ENCODE measurements at regions not wholly inside any gene's neighbourhood (a gene's known extent, or its start where the extent isn't known, plus 50 kb on each side); places are given as distances from the start of the nearest gene placed in this dataset.

DNA sequence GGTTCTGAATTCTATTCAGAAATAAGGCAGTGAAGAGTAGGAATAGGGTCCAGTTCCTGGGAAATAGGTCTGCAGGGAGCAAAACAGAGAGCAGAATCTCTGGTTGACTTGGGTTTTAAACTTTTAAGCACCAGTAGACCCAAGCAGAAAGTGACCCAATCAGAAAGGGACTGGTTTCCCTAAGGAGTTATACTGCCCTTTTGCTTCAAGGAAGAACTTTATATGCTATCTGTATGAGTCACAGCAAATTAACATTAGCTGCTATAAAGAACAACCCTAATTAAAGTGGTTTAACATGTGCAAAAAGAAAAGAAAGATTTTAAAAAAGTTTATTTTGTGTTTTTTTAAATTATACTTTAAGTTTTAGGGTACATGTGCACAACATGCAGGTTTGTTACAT is 263.6 kb upstream of the EMCN start:
- no peaks in the 10 kb centered on the region for H3K9me3 ChIP-seq
- H3K79me2 ChIP-seq (ENCODE audit: insufficient read depth), result no peaks in the 10 kb centered on the region
- ChIA-PET CTCF (no interaction called here), POLR2A (no interaction called here)
- H3K4me3 ChIP-seq (ENCODE audit: low read depth in 2 of 2, low read length in 1 of 2), result no peak overlapping the region
- no peaks in the 10 kb centered on the region for H4K20me1 ChIP-seq (ENCODE audit: insufficient read depth)
- H3F3A ChIP-seq (replicated peaks; ENCODE audit: insufficient read depth), result no peaks in the 10 kb centered on the region
- H3K27me3 ChIP-seq (ENCODE audit: insufficient read depth), result no peaks in the 10 kb centered on the region
- H2AFZ ChIP-seq (ENCODE audit: low read depth), result no peak overlapping the region
- H3K4me1 ChIP-seq (ENCODE audit: control insufficient read depth in 1 of 2, insufficient read depth in 2 of 2, low read depth in 1 of 2, low read length in 1 of 2), result no peaks in the 10 kb centered on the region; a peak in 1 of 4 replicates
- DNase-seq, result no peak
- H3K36me3 ChIP-seq (replicated peaks in 1 of 2; ENCODE audit: control insufficient read depth in 1 of 2, insufficient read depth in 2 of 2, low read length in 1 of 2), result no peaks in the 10 kb centered on the region
- TF ChIP-seq ELF1 (IDR thresholded peaks at IDR 0.05) (no peak), FOXM1 (IDR thresholded peaks at IDR 0.05; ENCODE audit: low read depth) (no peak), MEF2A (IDR thresholded peaks at IDR 0.05; ENCODE audit: borderline replicate concordance, low read depth) (no peak), RCOR1 (IDR thresholded peaks at IDR 0.05; ENCODE audit: low read length) (no peak), EZH2phosphoT487 (IDR thresholded peaks at IDR 0.05; ENCODE audit: borderline replicate concordance, low read depth) (no peak), FOXJ3 (CRISPR knock-in tag; IDR thresholded peaks at IDR 0.05) (no peak), TEAD4 (IDR thresholded peaks at IDR 0.05; ENCODE audit: borderline replicate concordance, insufficient read depth) (no peak), TAF1 (IDR thresholded peaks at IDR 0.05; ENCODE audit: borderline replicate concordance, low read depth, low read length) (no peak), JUND (IDR thresholded peaks at IDR 0.05) (no peak), FOSL2 (IDR thresholded peaks at IDR 0.05; ENCODE audit: borderline replicate concordance, low read depth) (no peak), SIN3A (IDR thresholded peaks at IDR 0.05; ENCODE audit: borderline replicate concordance, low read depth, low read length) (no peak)
- TF ChIP-seq, protein P1, sequence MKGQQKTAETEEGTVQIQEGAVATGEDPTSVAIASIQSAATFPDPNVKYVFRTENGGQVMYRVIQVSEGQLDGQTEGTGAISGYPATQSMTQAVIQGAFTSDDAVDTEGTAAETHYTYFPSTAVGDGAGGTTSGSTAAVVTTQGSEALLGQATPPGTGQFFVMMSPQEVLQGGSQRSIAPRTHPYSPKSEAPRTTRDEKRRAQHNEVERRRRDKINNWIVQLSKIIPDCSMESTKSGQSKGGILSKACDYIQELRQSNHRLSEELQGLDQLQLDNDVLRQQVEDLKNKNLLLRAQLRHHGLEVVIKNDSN (IDR thresholded peaks at IDR 0.05; ENCODE audit: borderline replicate concordance, low read depth), result no peak
- TF ChIP-seq, protein P2, sequence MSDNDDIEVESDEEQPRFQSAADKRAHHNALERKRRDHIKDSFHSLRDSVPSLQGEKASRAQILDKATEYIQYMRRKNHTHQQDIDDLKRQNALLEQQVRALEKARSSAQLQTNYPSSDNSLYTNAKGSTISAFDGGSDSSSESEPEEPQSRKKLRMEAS (IDR thresholded peaks at IDR 0.05; ENCODE audit: low read depth), result no peak
- TF ChIP-seq, protein P3, sequence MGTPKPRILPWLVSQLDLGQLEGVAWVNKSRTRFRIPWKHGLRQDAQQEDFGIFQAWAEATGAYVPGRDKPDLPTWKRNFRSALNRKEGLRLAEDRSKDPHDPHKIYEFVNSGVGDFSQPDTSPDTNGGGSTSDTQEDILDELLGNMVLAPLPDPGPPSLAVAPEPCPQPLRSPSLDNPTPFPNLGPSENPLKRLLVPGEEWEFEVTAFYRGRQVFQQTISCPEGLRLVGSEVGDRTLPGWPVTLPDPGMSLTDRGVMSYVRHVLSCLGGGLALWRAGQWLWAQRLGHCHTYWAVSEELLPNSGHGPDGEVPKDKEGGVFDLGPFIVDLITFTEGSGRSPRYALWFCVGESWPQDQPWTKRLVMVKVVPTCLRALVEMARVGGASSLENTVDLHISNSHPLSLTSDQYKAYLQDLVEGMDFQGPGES (IDR thresholded peaks at IDR 0.05; ENCODE audit: low read depth, low read length), result no peak
- no peaks in the 10 kb centered on the region for H3K9me2 ChIP-seq
- H3K9ac ChIP-seq, result no peak overlapping the region
- no peak overlapping the region for H3K4me2 ChIP-seq
- no peak overlapping the region for H3K27ac ChIP-seq (ENCODE audit: low read depth in 2 of 2, low read length in 1 of 2)

- Histone ChIP-seq H3K27me3 (ENCODE audit: insufficient read depth) (no peaks in the 10 kb centered on the region), H3K36me3 (replicated peaks in 1 of 2; ENCODE audit: control insufficient read depth in 1 of 2, insufficient read depth in 2 of 2, low read length in 1 of 2) (no peaks in the 10 kb centered on the region), H3K9me2 (no peaks in the 10 kb centered on the region), H3K79me2 (ENCODE audit: insufficient read depth) (no peaks in the 10 kb centered on the region), H3K9me3 (no peaks in the 10 kb centered on the region), H3K27ac (ENCODE audit: low read depth in 2 of 2, low read length in 1 of 2) (no peak overlapping the region), H3K4me3 (ENCODE audit: low read depth in 2 of 2, low read length in 1 of 2) (no peak overlapping the region), H3F3A (replicated peaks; ENCODE audit: insufficient read depth) (no peaks in the 10 kb centered on the region), H3K4me2 (no peak overlapping the region), H3K4me1 (ENCODE audit: control insufficient read depth in 1 of 2, insufficient read depth in 2 of 2, low read depth in 1 of 2, low read length in 1 of 2) (no peaks in the 10 kb centered on the region; a peak in 1 of 4 replicates), H2AFZ (ENCODE audit: low read depth) (no peak overlapping the region), H3K9ac (no peak overlapping the region), H4K20me1 (ENCODE audit: insufficient read depth) (no peaks in the 10 kb centered on the region)
- no peak for DNase-seq
- CTCF ChIA-PET, result no interaction called here
- POLR2A ChIA-PET, result no interaction called here
- TF ChIP-seq, protein P4, sequence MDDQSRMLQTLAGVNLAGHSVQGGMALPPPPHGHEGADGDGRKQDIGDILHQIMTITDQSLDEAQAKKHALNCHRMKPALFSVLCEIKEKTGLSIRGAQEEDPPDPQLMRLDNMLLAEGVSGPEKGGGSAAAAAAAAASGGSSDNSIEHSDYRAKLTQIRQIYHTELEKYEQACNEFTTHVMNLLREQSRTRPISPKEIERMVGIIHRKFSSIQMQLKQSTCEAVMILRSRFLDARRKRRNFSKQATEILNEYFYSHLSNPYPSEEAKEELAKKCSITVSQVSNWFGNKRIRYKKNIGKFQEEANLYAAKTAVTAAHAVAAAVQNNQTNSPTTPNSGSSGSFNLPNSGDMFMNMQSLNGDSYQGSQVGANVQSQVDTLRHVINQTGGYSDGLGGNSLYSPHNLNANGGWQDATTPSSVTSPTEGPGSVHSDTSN (IDR thresholded peaks at IDR 0.05), result no peak
- no peak for TF ChIP-seq RAD21 (IDR thresholded peaks at IDR 0.05; ENCODE audit: low read length)
- TF ChIP-seq ELF1 (IDR thresholded peaks at IDR 0.05), result no peak
- TF ChIP-seq, protein P2 (IDR thresholded peaks at IDR 0.05; ENCODE audit: low read depth), result no peak
- no peak for TF ChIP-seq CHD2 (IDR thresholded peaks at IDR 0.05; ENCODE audit: low read length, partially characterized antibody)
- no peak for TF ChIP-seq EP300 (IDR thresholded peaks at IDR 0.05; ENCODE audit: borderline replicate concordance in 1 of 2, low read depth in 1 of 2, low read length in 1 of 2)
- TF ChIP-seq, protein P1 (IDR thresholded peaks at IDR 0.05; ENCODE audit: borderline replicate concordance, low read depth), result no peak
- TF ChIP-seq, protein P5, sequence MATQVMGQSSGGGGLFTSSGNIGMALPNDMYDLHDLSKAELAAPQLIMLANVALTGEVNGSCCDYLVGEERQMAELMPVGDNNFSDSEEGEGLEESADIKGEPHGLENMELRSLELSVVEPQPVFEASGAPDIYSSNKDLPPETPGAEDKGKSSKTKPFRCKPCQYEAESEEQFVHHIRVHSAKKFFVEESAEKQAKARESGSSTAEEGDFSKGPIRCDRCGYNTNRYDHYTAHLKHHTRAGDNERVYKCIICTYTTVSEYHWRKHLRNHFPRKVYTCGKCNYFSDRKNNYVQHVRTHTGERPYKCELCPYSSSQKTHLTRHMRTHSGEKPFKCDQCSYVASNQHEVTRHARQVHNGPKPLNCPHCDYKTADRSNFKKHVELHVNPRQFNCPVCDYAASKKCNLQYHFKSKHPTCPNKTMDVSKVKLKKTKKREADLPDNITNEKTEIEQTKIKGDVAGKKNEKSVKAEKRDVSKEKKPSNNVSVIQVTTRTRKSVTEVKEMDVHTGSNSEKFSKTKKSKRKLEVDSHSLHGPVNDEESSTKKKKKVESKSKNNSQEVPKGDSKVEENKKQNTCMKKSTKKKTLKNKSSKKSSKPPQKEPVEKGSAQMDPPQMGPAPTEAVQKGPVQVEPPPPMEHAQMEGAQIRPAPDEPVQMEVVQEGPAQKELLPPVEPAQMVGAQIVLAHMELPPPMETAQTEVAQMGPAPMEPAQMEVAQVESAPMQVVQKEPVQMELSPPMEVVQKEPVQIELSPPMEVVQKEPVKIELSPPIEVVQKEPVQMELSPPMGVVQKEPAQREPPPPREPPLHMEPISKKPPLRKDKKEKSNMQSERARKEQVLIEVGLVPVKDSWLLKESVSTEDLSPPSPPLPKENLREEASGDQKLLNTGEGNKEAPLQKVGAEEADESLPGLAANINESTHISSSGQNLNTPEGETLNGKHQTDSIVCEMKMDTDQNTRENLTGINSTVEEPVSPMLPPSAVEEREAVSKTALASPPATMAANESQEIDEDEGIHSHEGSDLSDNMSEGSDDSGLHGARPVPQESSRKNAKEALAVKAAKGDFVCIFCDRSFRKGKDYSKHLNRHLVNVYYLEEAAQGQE (IDR thresholded peaks at IDR 0.05; ENCODE audit: low read depth, low read length), result no peak
Measured at GRCh38 chr4:100780126-100780525, 262.3 kb upstream of the EMCN start.

Data from SK-N-SH (cell line).